ENCODE measurements at regions not wholly inside any gene's neighbourhood (a gene's known extent, or its start where the extent isn't known, plus 50 kb on each side); places are given as distances from the start of the nearest gene placed in this dataset.

DNA sequence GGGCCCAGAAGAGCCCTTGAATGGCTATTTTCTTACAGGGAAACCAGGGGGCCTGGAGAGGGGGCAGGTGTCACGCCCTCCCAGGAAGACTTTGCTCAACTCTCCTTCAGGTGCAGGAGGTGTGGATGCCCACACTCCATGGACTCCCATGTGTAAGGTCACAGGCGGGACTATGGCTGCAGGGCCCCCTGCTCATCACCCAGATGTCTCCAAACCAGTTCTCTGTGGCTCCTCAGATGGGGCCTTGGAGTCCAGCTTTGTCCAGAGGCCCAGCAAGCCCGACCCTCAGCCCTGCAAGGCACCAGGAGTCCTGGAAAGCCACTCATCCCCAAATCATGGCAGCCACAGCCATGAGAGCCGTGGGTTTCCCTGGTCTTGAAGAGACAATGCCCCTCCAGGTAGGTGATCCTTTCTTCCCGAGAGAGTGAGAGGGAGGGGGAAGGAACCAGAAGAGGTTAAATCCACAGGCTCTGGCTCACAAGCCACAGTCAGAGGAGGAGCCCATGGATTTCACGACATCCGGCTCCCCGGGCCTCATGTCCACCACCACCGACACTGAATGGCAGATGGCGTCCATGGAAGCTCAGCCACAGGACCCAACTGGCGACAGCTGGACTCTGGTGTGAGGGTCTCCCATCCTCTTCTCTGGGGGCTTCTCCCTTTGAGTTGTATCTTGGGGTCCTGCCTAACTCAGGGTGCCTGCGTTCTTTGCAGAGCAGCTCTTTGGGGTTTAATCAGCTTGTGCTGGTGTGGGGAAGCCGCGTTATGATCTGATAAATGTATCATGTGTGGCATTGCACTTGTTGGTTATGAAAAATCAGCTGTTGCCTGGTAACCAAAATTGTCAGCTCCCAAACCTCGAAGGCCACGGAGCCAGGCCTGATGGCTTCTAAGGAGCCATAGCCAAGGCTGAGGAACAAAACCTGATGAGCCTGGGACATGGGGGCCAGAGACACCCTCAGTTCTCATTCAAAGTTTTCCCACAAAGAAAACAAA is 620.4 kb downstream of the BRD1 start:
- TF ChIP-seq, protein P1, sequence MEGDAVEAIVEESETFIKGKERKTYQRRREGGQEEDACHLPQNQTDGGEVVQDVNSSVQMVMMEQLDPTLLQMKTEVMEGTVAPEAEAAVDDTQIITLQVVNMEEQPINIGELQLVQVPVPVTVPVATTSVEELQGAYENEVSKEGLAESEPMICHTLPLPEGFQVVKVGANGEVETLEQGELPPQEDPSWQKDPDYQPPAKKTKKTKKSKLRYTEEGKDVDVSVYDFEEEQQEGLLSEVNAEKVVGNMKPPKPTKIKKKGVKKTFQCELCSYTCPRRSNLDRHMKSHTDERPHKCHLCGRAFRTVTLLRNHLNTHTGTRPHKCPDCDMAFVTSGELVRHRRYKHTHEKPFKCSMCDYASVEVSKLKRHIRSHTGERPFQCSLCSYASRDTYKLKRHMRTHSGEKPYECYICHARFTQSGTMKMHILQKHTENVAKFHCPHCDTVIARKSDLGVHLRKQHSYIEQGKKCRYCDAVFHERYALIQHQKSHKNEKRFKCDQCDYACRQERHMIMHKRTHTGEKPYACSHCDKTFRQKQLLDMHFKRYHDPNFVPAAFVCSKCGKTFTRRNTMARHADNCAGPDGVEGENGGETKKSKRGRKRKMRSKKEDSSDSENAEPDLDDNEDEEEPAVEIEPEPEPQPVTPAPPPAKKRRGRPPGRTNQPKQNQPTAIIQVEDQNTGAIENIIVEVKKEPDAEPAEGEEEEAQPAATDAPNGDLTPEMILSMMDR (IDR thresholded peaks at IDR 0.05 in 8 of 11, conservative IDR thresholded peaks at IDR 0.05 in 3 of 11): no peak
- no peak for TF ChIP-seq POLR2A (IDR thresholded peaks at IDR 0.05)

All from spleen (tissue), 7 donors.